Loucy (cell line): ENCODE measurements at regions not wholly inside any gene's neighbourhood (a gene's known extent, or its start where the extent isn't known, plus 50 kb on each side); places are given as distances from the start of the nearest gene placed in this dataset.

ENCODE experiments used
- EZH2phosphoT487 ChIP-seq: fragments of 200-600 bp; IDR thresholded peaks from 2 replicates; pipeline ENCODE4 v1.6.1; 2018; ENCODE audit warnings: antibody characterized with exemption, mild to moderate bottlenecking, moderate library complexity, borderline replicate concordance
- TF ChIP-seq, protein P1 (sequence below): fragments of 200-600 bp; sonication (generic); conservative IDR thresholded peaks from 2 replicates; pipeline ENCODE4 v1.5.1; 2014; ENCODE audit warnings: mild to moderate bottlenecking, antibody characterized with exemption, low read length

- TF ChIP-seq, protein P1, sequence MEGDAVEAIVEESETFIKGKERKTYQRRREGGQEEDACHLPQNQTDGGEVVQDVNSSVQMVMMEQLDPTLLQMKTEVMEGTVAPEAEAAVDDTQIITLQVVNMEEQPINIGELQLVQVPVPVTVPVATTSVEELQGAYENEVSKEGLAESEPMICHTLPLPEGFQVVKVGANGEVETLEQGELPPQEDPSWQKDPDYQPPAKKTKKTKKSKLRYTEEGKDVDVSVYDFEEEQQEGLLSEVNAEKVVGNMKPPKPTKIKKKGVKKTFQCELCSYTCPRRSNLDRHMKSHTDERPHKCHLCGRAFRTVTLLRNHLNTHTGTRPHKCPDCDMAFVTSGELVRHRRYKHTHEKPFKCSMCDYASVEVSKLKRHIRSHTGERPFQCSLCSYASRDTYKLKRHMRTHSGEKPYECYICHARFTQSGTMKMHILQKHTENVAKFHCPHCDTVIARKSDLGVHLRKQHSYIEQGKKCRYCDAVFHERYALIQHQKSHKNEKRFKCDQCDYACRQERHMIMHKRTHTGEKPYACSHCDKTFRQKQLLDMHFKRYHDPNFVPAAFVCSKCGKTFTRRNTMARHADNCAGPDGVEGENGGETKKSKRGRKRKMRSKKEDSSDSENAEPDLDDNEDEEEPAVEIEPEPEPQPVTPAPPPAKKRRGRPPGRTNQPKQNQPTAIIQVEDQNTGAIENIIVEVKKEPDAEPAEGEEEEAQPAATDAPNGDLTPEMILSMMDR, result no peak
- TF ChIP-seq EZH2phosphoT487, result no peak
Measured at GRCh38 chr6:96299525-96299924, 222.1 kb upstream of the UFL1 start.
